Keratinocyte (primary cell): ENCODE measurements at regions not wholly inside any gene's neighbourhood (a gene's known extent, or its start where the extent isn't known, plus 50 kb on each side); places are given as distances from the start of the nearest gene placed in this dataset.

Experiments
- DNase-seq: peaks from one replicate; pipeline ENCODE4 v3.0.0-alpha.2; 2011; ENCODE audit warnings: low read depth, missing footprints, low spot score
- FAIRE-seq: peaks from 2 replicates; lab custom pipeline; 2011; peaks lifted over from hg19 to GRCh38; lab: Jason Lieb, UNC
- H2AFZ ChIP-seq: 2 replicates; pipeline ENCODE4 v1.6.0; 2012; ENCODE audit warnings: low read length, control low read depth, inconsistent platforms; ENCODE audit not compliant: control insufficient read depth
- H3K27ac ChIP-seq: 2 replicates; pipeline ENCODE4 v1.5.1; 2011; ENCODE audit warnings: low read length; ENCODE audit not compliant: control insufficient read depth, insufficient read depth
- H3K27me3 ChIP-seq: 3 replicates; pipeline ENCODE4 v1.6.0; 2011; ENCODE audit warnings: low read length; ENCODE audit not compliant: control insufficient read depth, insufficient read depth; ENCODE audit errors: extremely low read depth
- H3K36me3 ChIP-seq, 2 experiments: 2 replicates in 1 of 2; 3 replicates in 1 of 2; pipeline ENCODE4 v1.5.1; 2011; ENCODE audit warnings: low read length in 2 of 2, mild to moderate bottlenecking in 1 of 2; ENCODE audit not compliant: control insufficient read depth in 2 of 2, insufficient read depth in 2 of 2; ENCODE audit errors: extremely low read depth in 1 of 2
- H3K4me1 ChIP-seq: 3 replicates; pipeline ENCODE4 v1.5.1; 2011; ENCODE audit warnings: low read length; ENCODE audit not compliant: control insufficient read depth, insufficient read depth; ENCODE audit errors: extremely low read depth
- H3K4me2 ChIP-seq: 3 replicates; pipeline ENCODE4 v1.6.0; 2011; ENCODE audit warnings: low read depth, low read length; ENCODE audit not compliant: control insufficient read depth, insufficient read depth; ENCODE audit errors: extremely low read depth
- H3K4me3 ChIP-seq, 3 experiments: fragments of 200-600 bp in 1 of 3; sonication (generic) in 1 of 3; 2 replicates in 2 of 3; 3 replicates in 1 of 3; pipeline ENCODE4 v1.5.1; 2011 to 2016; ENCODE audit warnings: low read length in 3 of 3, mild to moderate bottlenecking in 3 of 3, control low read depth in 2 of 3, inconsistent platforms in 1 of 3, low read depth in 1 of 3, mixed read lengths in 1 of 3, mixed run types in 1 of 3, moderate library complexity in 1 of 3; ENCODE audit not compliant: control insufficient read depth in 2 of 3, insufficient read depth in 2 of 3; ENCODE audit errors: extremely low read depth in 1 of 3
- H3K79me2 ChIP-seq: 2 replicates; pipeline ENCODE4 v1.6.0; 2012; ENCODE audit warnings: low read length; ENCODE audit not compliant: control insufficient read depth, insufficient read depth
- H3K9ac ChIP-seq: 3 replicates; pipeline ENCODE4 v1.6.0; 2011; ENCODE audit warnings: low read length; ENCODE audit not compliant: control insufficient read depth, insufficient read depth; ENCODE audit errors: extremely low read depth
- H3K9me1 ChIP-seq: 3 replicates; pipeline ENCODE4 v1.6.0; 2011; ENCODE audit warnings: low read length; ENCODE audit not compliant: control insufficient read depth, insufficient read depth; ENCODE audit errors: extremely low read depth
- H3K9me3 ChIP-seq: 2 replicates; pipeline ENCODE4 v1.5.1; 2012; ENCODE audit warnings: low read depth, low read length; ENCODE audit not compliant: control insufficient read depth
- H4K20me1 ChIP-seq: 3 replicates; pipeline ENCODE4 v1.6.0; 2011; ENCODE audit warnings: low read length; ENCODE audit not compliant: control insufficient read depth, insufficient read depth; ENCODE audit errors: extremely low read depth
- EZH2 ChIP-seq: IDR thresholded peaks from one replicate; pipeline ENCODE4 v1.6.1; 2012; ENCODE audit warnings: inconsistent platforms, mild to moderate bottlenecking, low read length, moderate library complexity
- dilution Hi-C: fragments of 300-500 bp; cut with MboI; formaldehyde crosslinking; loops from one replicate; pipeline ENCODE4 v1.7.0; 2020; ENCODE audit warnings: low sequenced_read_pairs; ENCODE audit not compliant: extremely low pct_ligation_motif_present
- TF ChIP-seq, protein P1 (sequence below), 3 experiments: IDR thresholded peaks in 1 of 3; conservative IDR thresholded peaks in 1 of 3; optimal IDR thresholded peaks in 1 of 3; 2 replicates in 2 of 3; 3 replicates in 1 of 3; pipeline versions ENCODE3 to v1.5.1; 2011; ENCODE audit warnings: low read length in 3 of 3, mild to moderate bottlenecking in 3 of 3, moderate library complexity in 2 of 3, control low read depth in 1 of 3, inconsistent platforms in 1 of 3; ENCODE audit not compliant: insufficient read depth in 2 of 3; ENCODE audit errors: extremely low read depth in 1 of 3

DNA sequence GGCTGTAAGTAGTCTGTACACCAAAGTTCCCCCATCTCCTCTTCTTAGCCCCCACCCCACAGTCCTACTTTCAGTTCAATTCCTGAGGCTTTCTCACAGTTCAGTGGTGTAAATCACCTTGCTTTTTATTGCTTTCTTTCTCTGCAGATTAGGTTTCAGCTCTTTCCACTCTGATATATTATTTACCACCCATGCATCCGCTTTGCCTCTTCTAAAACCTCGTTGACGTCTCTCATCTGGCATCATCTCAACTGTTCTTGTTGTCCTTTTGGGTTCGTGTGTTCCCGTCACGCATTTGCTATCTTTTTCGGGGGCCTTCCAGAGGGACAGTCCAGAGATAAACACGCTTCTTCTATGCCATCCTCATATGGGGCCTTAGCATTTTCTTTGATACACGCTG, 597.9 kb upstream of the DPP6 start:
- no peaks in the 10 kb centered on the region for H3K9me1 ChIP-seq
- H4K20me1 ChIP-seq = no peaks in the 10 kb centered on the region
- dilution Hi-C loops = no loop called here
- TF ChIP-seq EZH2 = no peak
- TF ChIP-seq, protein P1, sequence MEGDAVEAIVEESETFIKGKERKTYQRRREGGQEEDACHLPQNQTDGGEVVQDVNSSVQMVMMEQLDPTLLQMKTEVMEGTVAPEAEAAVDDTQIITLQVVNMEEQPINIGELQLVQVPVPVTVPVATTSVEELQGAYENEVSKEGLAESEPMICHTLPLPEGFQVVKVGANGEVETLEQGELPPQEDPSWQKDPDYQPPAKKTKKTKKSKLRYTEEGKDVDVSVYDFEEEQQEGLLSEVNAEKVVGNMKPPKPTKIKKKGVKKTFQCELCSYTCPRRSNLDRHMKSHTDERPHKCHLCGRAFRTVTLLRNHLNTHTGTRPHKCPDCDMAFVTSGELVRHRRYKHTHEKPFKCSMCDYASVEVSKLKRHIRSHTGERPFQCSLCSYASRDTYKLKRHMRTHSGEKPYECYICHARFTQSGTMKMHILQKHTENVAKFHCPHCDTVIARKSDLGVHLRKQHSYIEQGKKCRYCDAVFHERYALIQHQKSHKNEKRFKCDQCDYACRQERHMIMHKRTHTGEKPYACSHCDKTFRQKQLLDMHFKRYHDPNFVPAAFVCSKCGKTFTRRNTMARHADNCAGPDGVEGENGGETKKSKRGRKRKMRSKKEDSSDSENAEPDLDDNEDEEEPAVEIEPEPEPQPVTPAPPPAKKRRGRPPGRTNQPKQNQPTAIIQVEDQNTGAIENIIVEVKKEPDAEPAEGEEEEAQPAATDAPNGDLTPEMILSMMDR (optimal IDR thresholded peaks at IDR 0.05 in 1 of 3, IDR thresholded peaks at IDR 0.05 in 1 of 3, conservative IDR thresholded peaks at IDR 0.05 in 1 of 3; ENCODE audit: extremely low read depth in 1 of 3, insufficient read depth in 2 of 3, low read length in 3 of 3) = no peak
- no peaks in the 10 kb centered on the region for H3K79me2 ChIP-seq
- H3K4me3 ChIP-seq = no peak overlapping the region
- no peaks in the 10 kb centered on the region for H3K36me3 ChIP-seq
- H3K27ac ChIP-seq = no peak overlapping the region
- FAIRE-seq = no peak
- H3K9ac ChIP-seq = no peak overlapping the region
- H2AFZ ChIP-seq = no peak overlapping the region
- no peaks in the 10 kb centered on the region for H3K9me3 ChIP-seq
- DNase-seq = no peak
- no peaks in the 10 kb centered on the region for H3K27me3 ChIP-seq
- H3K4me2 ChIP-seq = no peak overlapping the region
- H3K4me1 ChIP-seq = no peaks in the 10 kb centered on the region

DNA sequence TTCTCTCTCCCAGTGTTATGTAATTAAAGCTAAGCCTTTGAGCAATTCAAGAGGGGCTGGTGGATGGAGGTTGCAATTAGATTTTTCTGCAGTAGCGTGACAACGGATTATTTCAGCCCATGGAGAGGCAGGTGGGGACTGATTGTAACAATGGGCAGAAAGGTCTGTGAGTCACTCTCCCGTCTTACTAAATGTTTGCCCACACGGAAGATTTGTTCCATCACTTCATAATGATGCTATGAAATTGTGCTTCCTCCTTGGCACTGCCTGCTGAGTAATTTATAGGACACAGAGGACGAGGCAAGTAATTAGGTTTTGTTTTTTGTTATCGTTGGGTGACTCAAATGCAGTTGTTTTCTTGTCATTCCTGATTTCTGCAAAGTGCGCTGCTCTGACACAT, 594.5 kb upstream of the DPP6 start:
- Histone ChIP-seq H3K9ac (no peak overlapping the region), H3K9me3 (no peaks in the 10 kb centered on the region), H3K27ac (no peak overlapping the region), H3K4me2 (no peak overlapping the region), H3K4me1 (no peaks in the 10 kb centered on the region), H3K4me3 (no peak overlapping the region), H4K20me1 (no peaks in the 10 kb centered on the region), H3K27me3 (no peaks in the 10 kb centered on the region), H3K9me1 (no peaks in the 10 kb centered on the region), H2AFZ (no peak overlapping the region), H3K79me2 (no peaks in the 10 kb centered on the region), H3K36me3 (no peaks in the 10 kb centered on the region)
- no peak for FAIRE-seq
- no peak for TF ChIP-seq EZH2
- TF ChIP-seq, protein P1 (optimal IDR thresholded peaks at IDR 0.05 in 1 of 3, IDR thresholded peaks at IDR 0.05 in 1 of 3, conservative IDR thresholded peaks at IDR 0.05 in 1 of 3; ENCODE audit: extremely low read depth in 1 of 3, insufficient read depth in 2 of 3, low read length in 3 of 3) = no peak
- dilution Hi-C loops = no loop called here
- DNase-seq = no peak
